ENCODE measurements at regions not wholly inside any gene's neighbourhood (a gene's known extent, or its start where the extent isn't known, plus 50 kb on each side); places are given as distances from the start of the nearest gene placed in this dataset.
"Not testable (repeated sequence)": the region's sequence is repeated elsewhere in the genome, so short reads cannot be mapped to it uniquely, and the experiment has no call there.

DNA sequence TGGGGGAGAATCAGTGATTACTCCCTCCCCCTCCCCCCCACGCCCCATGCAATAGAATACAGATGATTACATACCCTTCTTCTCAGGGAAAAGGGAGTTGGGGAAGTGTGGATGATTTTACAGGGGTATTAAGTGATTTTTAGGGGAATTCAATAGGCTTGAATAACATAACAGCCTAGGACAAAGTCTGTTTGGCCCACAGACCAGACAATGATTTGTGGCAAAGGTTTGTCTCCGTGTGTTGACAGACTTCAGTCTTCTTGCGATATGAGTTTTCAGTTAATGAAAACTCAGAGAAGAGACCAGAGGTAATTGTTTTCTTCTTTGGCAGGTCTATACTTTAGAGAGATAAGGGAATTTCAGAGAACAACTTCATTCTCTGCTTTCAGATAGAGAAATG, 95.3 kb downstream of the OR2B2 start:
- TF ChIP-seq, protein P1, sequence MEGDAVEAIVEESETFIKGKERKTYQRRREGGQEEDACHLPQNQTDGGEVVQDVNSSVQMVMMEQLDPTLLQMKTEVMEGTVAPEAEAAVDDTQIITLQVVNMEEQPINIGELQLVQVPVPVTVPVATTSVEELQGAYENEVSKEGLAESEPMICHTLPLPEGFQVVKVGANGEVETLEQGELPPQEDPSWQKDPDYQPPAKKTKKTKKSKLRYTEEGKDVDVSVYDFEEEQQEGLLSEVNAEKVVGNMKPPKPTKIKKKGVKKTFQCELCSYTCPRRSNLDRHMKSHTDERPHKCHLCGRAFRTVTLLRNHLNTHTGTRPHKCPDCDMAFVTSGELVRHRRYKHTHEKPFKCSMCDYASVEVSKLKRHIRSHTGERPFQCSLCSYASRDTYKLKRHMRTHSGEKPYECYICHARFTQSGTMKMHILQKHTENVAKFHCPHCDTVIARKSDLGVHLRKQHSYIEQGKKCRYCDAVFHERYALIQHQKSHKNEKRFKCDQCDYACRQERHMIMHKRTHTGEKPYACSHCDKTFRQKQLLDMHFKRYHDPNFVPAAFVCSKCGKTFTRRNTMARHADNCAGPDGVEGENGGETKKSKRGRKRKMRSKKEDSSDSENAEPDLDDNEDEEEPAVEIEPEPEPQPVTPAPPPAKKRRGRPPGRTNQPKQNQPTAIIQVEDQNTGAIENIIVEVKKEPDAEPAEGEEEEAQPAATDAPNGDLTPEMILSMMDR (IDR thresholded peaks at IDR 0.05), result no peak
- H3K9me3 ChIP-seq, result no peaks in the 10 kb centered on the region
- no peaks in the 10 kb centered on the region for H3K36me3 ChIP-seq
- H3K4me3 ChIP-seq, result no peak overlapping the region
- no peaks in the 10 kb centered on the region for H3K4me1 ChIP-seq (ENCODE audit: control insufficient read depth in 1 of 2, low read depth in 2 of 2)
- ATAC-seq (ENCODE audit: insufficient number of reproducible peaks, low FRiP score, low read depth), result no peak
- no peak for DNase-seq (ENCODE audit: low spot score)
- no peaks in the 10 kb centered on the region for H3K27me3 ChIP-seq (replicated peaks; ENCODE audit: insufficient read depth)
- H3K27ac ChIP-seq, result no peak overlapping the region

- H3K9me3 ChIP-seq, result no peaks in the 10 kb centered on the region
- no peaks in the 10 kb centered on the region for H3K36me3 ChIP-seq
- DNase-seq (ENCODE audit: low spot score), result peak; percentile 56
- peak overlapping the region; percentile 14 to 42 for H3K27ac ChIP-seq
- peak; percentile 96 for ATAC-seq (ENCODE audit: insufficient number of reproducible peaks, low FRiP score, low read depth)
- H3K4me1 ChIP-seq (ENCODE audit: control insufficient read depth in 1 of 2, low read depth in 2 of 2), result peaks cover 6 to 11% of the 10 kb centered on the region in 2 donors
- TF ChIP-seq, protein P1 (IDR thresholded peaks at IDR 0.05), result no peak
- H3K27me3 ChIP-seq (replicated peaks; ENCODE audit: insufficient read depth), result no peaks in the 10 kb centered on the region
- peak overlapping the region; percentile 78 for H3K4me3 ChIP-seq
Observed at GRCh38 chr6:27814665-27815424, 97.4 kb downstream of the OR2B2 start.

- not testable (repeated sequence) for H3K9me3 ChIP-seq; DNase-seq (ENCODE audit: low spot score); H3K27ac ChIP-seq; H3K36me3 ChIP-seq; H3K27me3 ChIP-seq (replicated peaks; ENCODE audit: insufficient read depth)
- Histone ChIP-seq H3K4me1 (ENCODE audit: control insufficient read depth in 1 of 2, low read depth in 2 of 2) (peaks cover 6 to 11% of the 10 kb centered on the region in 2 donors), H3K4me3 (peak overlapping the region; percentile 78)
- peak; percentile 5 for ATAC-seq (ENCODE audit: insufficient number of reproducible peaks, low FRiP score, low read depth)
Observed at GRCh38 chr6:27814415-27814664, 97.9 kb downstream of the OR2B2 start.

DNA sequence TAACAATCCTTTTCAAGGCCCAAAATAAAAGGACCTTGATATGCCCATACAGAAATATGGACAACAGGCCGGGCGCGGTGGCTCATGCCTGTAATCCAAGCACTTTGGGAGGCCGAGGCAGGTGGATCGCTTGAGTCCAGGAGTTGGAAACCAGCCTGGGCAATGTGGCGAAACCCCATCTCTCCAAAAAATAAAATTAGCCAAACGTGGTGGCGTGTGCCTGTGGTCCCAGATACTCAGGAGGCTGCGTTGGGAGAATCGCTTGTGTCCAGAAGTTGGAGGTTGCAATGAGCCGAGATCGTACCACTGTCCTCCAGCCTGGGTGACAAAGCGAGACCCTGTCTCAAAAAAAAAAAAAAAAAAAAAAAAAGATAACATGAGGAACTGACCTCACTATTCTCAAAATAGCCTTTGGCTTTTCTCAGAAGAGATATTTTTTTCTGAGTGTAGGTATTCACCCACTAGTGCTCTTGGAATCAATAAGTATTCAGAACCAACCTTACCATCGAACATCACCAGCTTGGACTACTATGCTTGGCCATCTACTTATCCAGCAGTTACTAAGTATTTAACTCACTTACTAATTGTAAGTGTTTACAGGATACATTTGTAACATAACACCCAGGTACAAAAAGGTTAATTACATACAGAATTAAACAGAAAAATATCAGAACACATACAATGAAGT, 99.2 kb downstream of the OR2B2 start:
- DNase-seq (ENCODE audit: low spot score) (no peak), ATAC-seq (ENCODE audit: insufficient number of reproducible peaks, low FRiP score, low read depth) (no peak)
- H3K36me3 ChIP-seq, result no peaks in the 10 kb centered on the region
- H3K4me3 ChIP-seq, result no peak overlapping the region
- TF ChIP-seq, protein P1 (IDR thresholded peaks at IDR 0.05), result no peak
- no peaks in the 10 kb centered on the region for H3K9me3 ChIP-seq
- H3K27ac ChIP-seq, result no peak overlapping the region
- peaks cover 11 to 16% of the 10 kb centered on the region in 2 donors for H3K4me1 ChIP-seq (ENCODE audit: control insufficient read depth in 1 of 2, low read depth in 2 of 2)
- H3K27me3 ChIP-seq (replicated peaks; ENCODE audit: insufficient read depth), result no peaks in the 10 kb centered on the region

DNA sequence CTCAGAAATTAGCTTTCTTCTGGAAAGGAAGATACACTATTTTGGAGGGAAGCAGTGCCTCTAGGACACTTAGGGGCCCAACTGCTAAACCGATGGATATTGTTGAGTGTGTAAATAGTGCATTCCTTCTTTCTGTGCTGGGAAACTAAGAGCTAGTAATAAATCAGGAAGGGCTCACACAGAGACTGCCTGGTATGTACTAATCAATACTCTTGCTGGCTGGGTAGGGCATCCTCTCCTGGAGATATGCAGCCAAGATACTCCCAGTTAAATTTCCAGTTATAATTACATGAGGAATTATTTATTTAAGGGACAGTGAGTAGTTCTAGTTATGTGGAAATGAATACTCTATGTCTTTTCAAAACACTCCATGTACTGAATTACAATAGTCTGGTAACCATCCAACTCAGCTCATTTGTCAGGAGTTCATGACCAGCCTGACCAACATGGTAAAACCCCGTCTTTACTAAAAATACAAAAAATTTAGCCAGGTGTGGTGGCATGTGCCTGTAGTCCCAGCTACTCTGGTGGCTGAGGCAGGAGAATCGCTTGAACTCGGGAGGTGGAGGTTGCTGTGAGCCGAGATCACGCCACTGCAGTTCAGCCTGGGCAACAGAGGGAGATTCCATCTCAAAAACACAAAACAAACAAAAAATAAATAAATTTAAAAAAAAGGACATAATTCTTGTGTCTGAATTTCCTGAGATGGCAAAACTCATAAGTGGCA, 100.0 kb downstream of the OR2B2 start:
- Histone ChIP-seq H3K36me3 (no peaks in the 10 kb centered on the region), H3K4me3 (no peak overlapping the region), H3K27me3 (replicated peaks; ENCODE audit: insufficient read depth) (no peaks in the 10 kb centered on the region), H3K9me3 (no peaks in the 10 kb centered on the region), H3K4me1 (ENCODE audit: control insufficient read depth in 1 of 2, low read depth in 2 of 2) (peaks cover 11 to 21% of the 10 kb centered on the region in 2 donors), H3K27ac (no peak overlapping the region)
- ATAC-seq (ENCODE audit: insufficient number of reproducible peaks, low FRiP score, low read depth), result no peak
- TF ChIP-seq, protein P1 (IDR thresholded peaks at IDR 0.05), result no peak
- DNase-seq (ENCODE audit: low spot score), result no peak
